GM23248 (cell line): ENCODE measurements at regions not wholly inside any gene's neighbourhood (a gene's known extent, or its start where the extent isn't known, plus 50 kb on each side); places are given as distances from the start of the nearest gene placed in this dataset.

Source experiments
- EZH2 ChIP-seq: fragments of 200-600 bp; sonication (generic); IDR thresholded peaks from 2 replicates; pipeline ENCODE4 v1.6.1; 2018; ENCODE audit warnings: antibody characterized with exemption, mild to moderate bottlenecking; ENCODE audit not compliant: insufficient read depth, poor library complexity, severe bottlenecking
- EZH2phosphoT487 ChIP-seq: fragments of 200-600 bp; sonication (generic); IDR thresholded peaks from 2 replicates; pipeline ENCODE4 v1.6.1; 2018; ENCODE audit warnings: antibody characterized with exemption, moderate library complexity, mild to moderate bottlenecking, low read depth; ENCODE audit not compliant: insufficient read depth

GRCh38 chr3:110234831-110235230, 836.8 kb upstream of the NECTIN3 start:
- no peak for TF ChIP-seq EZH2
- TF ChIP-seq EZH2phosphoT487, result no peak
